ENCODE measurements at regions not wholly inside any gene's neighbourhood (a gene's known extent, or its start where the extent isn't known, plus 50 kb on each side); places are given as distances from the start of the nearest gene placed in this dataset.
A peak's percentile ranks its signal among the peaks of the same experiment; 100 is the strongest.

DNA sequence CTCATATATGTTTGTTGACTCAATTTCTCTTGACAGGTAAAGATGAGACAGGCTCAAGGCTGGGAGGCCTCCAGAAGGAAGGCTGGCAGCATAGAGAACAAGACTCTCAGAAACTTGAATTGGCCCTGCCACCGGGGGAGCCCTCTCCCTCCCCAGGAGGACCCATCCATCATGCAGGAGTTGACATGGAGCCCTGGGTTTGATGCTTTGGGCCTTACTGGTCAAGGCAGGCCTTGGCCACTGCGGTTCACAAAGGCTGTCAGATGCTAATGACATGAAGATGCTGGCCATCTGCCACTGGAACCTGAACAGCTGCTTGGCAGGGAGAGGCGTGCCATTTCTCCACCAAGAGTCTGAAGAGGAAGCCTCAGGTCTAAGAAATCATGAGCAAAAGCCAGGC lies 193.6 kb downstream of the MTCL1 start (continued):
- TF ChIP-seq EWSR1 (IDR thresholded peaks at IDR 0.05; ENCODE audit: borderline replicate concordance, low read depth, partially characterized antibody) (no peak), ZKSCAN8 (CRISPR knock-in tag; IDR thresholded peaks at IDR 0.05) (no peak), PHB (CRISPR knock-in tag; IDR thresholded peaks at IDR 0.05) (no peak), SAFB2 (IDR thresholded peaks at IDR 0.05; ENCODE audit: borderline replicate concordance, low read depth, low read length, severe bottlenecking) (no peak), ESRRA (IDR thresholded peaks at IDR 0.05; ENCODE audit: borderline replicate concordance, low read depth) (no peak), TCFL5 (CRISPR knock-in tag; conservative IDR thresholded peaks at IDR 0.05) (no peak)
- TF ChIP-seq, protein P1, sequence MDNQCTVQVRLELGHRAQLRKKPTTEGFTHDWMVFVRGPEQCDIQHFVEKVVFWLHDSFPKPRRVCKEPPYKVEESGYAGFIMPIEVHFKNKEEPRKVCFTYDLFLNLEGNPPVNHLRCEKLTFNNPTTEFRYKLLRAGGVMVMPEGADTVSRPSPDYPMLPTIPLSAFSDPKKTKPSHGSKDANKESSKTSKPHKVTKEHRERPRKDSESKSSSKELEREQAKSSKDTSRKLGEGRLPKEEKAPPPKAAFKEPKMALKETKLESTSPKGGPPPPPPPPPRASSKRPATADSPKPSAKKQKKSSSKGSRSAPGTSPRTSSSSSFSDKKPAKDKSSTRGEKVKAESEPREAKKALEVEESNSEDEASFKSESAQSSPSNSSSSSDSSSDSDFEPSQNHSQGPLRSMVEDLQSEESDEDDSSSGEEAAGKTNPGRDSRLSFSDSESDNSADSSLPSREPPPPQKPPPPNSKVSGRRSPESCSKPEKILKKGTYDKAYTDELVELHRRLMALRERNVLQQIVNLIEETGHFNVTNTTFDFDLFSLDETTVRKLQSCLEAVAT (IDR thresholded peaks at IDR 0.05) = 0 out of 4 replicates have a peak, but pooled peaks of 1 of the 2 experiments have one; percentile 49
- TF ChIP-seq, protein P2, sequence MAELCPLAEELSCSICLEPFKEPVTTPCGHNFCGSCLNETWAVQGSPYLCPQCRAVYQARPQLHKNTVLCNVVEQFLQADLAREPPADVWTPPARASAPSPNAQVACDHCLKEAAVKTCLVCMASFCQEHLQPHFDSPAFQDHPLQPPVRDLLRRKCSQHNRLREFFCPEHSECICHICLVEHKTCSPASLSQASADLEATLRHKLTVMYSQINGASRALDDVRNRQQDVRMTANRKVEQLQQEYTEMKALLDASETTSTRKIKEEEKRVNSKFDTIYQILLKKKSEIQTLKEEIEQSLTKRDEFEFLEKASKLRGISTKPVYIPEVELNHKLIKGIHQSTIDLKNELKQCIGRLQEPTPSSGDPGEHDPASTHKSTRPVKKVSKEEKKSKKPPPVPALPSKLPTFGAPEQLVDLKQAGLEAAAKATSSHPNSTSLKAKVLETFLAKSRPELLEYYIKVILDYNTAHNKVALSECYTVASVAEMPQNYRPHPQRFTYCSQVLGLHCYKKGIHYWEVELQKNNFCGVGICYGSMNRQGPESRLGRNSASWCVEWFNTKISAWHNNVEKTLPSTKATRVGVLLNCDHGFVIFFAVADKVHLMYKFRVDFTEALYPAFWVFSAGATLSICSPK (IDR thresholded peaks at IDR 0.05; ENCODE audit: borderline replicate concordance) = no peak

Measured in K562 (cell line).